GM23338 (cell line): ENCODE measurements at regions not wholly inside any gene's neighbourhood (a gene's known extent, or its start where the extent isn't known, plus 50 kb on each side); places are given as distances from the start of the nearest gene placed in this dataset.

Experiments used
- CREB1 ChIP-seq: fragments of 250-450 bp; sonication (Bioruptor Pico); IDR thresholded peaks from 2 replicates; pipeline ENCODE4 v1.5.0; 2020; ENCODE audit warnings: low read depth, mild to moderate bottlenecking, moderate library complexity
- CTCF ChIP-seq, 2 experiments: fragments of 200-600 bp in 1 of 2; sonication (generic) in 1 of 2; conservative IDR thresholded peaks; 2 replicates each; pipeline versions ENCODE4 v1.5.1 to v1.6.1; 2016 to 2017; ENCODE audit warnings: antibody characterized with exemption in 2 of 2, low read depth in 2 of 2, mild to moderate bottlenecking in 2 of 2, moderate library complexity in 1 of 2
- ETS1 ChIP-seq: IDR thresholded peaks from 2 replicates; pipeline ENCODE4 v1.6.1; 2016; ENCODE audit warnings: antibody characterized with exemption
- EZH2 ChIP-seq: fragments of 200-600 bp; sonication (generic); IDR thresholded peaks from one replicate; pipeline ENCODE4 v1.8.0; 2017; ENCODE audit warnings: antibody characterized with exemption, mild to moderate bottlenecking, low read depth; ENCODE audit not compliant: unreplicated experiment
- EZH2phosphoT487 ChIP-seq: fragments of 200-600 bp; sonication (generic); IDR thresholded peaks from one replicate; pipeline ENCODE4 v1.8.1; 2018; ENCODE audit warnings: antibody characterized with exemption; ENCODE audit not compliant: unreplicated experiment
- JUNB ChIP-seq: IDR thresholded peaks from one replicate; pipeline ENCODE4 v1.6.1; 2016; ENCODE audit warnings: antibody characterized with exemption; ENCODE audit not compliant: unreplicated experiment
- NANOG ChIP-seq: IDR thresholded peaks from 2 replicates; pipeline ENCODE4 v1.6.1; 2016; ENCODE audit warnings: antibody characterized with exemption, borderline replicate concordance
- POLR2AphosphoS5 ChIP-seq: IDR thresholded peaks from 2 replicates; pipeline ENCODE4 v1.6.1; 2016; ENCODE audit warnings: antibody characterized with exemption, low read depth
- ZNF114 ChIP-seq: fragments of 250-450 bp; sonication (Bioruptor Pico); IDR thresholded peaks from 2 replicates; pipeline ENCODE4 v1.5.0; 2020; ENCODE audit warnings: mild to moderate bottlenecking, moderate library complexity
- TF ChIP-seq, protein P1 (sequence below): IDR thresholded peaks from one replicate; pipeline ENCODE4 v1.6.1; 2018; ENCODE audit warnings: antibody characterized with exemption; ENCODE audit not compliant: unreplicated experiment
- TF ChIP-seq, protein P2 (sequence below): fragments of 250-450 bp; sonication (Bioruptor Pico); IDR thresholded peaks from 2 replicates; pipeline ENCODE4 v1.5.0; 2020; ENCODE audit warnings: mild to moderate bottlenecking, moderate library complexity

- TF ChIP-seq CTCF (conservative IDR thresholded peaks at IDR 0.05; ENCODE audit: low read depth in 2 of 2) = no peak
- no peak for TF ChIP-seq NANOG
- TF ChIP-seq EZH2 = no peak
- no peak for TF ChIP-seq CREB1 (CRISPR knock-in tag)
- no peak for TF ChIP-seq EZH2phosphoT487
- no peak for TF ChIP-seq JUNB
- no peak for TF ChIP-seq ZNF114
- no peak for TF ChIP-seq POLR2AphosphoS5
- TF ChIP-seq, protein P1, sequence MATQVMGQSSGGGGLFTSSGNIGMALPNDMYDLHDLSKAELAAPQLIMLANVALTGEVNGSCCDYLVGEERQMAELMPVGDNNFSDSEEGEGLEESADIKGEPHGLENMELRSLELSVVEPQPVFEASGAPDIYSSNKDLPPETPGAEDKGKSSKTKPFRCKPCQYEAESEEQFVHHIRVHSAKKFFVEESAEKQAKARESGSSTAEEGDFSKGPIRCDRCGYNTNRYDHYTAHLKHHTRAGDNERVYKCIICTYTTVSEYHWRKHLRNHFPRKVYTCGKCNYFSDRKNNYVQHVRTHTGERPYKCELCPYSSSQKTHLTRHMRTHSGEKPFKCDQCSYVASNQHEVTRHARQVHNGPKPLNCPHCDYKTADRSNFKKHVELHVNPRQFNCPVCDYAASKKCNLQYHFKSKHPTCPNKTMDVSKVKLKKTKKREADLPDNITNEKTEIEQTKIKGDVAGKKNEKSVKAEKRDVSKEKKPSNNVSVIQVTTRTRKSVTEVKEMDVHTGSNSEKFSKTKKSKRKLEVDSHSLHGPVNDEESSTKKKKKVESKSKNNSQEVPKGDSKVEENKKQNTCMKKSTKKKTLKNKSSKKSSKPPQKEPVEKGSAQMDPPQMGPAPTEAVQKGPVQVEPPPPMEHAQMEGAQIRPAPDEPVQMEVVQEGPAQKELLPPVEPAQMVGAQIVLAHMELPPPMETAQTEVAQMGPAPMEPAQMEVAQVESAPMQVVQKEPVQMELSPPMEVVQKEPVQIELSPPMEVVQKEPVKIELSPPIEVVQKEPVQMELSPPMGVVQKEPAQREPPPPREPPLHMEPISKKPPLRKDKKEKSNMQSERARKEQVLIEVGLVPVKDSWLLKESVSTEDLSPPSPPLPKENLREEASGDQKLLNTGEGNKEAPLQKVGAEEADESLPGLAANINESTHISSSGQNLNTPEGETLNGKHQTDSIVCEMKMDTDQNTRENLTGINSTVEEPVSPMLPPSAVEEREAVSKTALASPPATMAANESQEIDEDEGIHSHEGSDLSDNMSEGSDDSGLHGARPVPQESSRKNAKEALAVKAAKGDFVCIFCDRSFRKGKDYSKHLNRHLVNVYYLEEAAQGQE = no peak
- no peak for TF ChIP-seq ETS1
- TF ChIP-seq, protein P2, sequence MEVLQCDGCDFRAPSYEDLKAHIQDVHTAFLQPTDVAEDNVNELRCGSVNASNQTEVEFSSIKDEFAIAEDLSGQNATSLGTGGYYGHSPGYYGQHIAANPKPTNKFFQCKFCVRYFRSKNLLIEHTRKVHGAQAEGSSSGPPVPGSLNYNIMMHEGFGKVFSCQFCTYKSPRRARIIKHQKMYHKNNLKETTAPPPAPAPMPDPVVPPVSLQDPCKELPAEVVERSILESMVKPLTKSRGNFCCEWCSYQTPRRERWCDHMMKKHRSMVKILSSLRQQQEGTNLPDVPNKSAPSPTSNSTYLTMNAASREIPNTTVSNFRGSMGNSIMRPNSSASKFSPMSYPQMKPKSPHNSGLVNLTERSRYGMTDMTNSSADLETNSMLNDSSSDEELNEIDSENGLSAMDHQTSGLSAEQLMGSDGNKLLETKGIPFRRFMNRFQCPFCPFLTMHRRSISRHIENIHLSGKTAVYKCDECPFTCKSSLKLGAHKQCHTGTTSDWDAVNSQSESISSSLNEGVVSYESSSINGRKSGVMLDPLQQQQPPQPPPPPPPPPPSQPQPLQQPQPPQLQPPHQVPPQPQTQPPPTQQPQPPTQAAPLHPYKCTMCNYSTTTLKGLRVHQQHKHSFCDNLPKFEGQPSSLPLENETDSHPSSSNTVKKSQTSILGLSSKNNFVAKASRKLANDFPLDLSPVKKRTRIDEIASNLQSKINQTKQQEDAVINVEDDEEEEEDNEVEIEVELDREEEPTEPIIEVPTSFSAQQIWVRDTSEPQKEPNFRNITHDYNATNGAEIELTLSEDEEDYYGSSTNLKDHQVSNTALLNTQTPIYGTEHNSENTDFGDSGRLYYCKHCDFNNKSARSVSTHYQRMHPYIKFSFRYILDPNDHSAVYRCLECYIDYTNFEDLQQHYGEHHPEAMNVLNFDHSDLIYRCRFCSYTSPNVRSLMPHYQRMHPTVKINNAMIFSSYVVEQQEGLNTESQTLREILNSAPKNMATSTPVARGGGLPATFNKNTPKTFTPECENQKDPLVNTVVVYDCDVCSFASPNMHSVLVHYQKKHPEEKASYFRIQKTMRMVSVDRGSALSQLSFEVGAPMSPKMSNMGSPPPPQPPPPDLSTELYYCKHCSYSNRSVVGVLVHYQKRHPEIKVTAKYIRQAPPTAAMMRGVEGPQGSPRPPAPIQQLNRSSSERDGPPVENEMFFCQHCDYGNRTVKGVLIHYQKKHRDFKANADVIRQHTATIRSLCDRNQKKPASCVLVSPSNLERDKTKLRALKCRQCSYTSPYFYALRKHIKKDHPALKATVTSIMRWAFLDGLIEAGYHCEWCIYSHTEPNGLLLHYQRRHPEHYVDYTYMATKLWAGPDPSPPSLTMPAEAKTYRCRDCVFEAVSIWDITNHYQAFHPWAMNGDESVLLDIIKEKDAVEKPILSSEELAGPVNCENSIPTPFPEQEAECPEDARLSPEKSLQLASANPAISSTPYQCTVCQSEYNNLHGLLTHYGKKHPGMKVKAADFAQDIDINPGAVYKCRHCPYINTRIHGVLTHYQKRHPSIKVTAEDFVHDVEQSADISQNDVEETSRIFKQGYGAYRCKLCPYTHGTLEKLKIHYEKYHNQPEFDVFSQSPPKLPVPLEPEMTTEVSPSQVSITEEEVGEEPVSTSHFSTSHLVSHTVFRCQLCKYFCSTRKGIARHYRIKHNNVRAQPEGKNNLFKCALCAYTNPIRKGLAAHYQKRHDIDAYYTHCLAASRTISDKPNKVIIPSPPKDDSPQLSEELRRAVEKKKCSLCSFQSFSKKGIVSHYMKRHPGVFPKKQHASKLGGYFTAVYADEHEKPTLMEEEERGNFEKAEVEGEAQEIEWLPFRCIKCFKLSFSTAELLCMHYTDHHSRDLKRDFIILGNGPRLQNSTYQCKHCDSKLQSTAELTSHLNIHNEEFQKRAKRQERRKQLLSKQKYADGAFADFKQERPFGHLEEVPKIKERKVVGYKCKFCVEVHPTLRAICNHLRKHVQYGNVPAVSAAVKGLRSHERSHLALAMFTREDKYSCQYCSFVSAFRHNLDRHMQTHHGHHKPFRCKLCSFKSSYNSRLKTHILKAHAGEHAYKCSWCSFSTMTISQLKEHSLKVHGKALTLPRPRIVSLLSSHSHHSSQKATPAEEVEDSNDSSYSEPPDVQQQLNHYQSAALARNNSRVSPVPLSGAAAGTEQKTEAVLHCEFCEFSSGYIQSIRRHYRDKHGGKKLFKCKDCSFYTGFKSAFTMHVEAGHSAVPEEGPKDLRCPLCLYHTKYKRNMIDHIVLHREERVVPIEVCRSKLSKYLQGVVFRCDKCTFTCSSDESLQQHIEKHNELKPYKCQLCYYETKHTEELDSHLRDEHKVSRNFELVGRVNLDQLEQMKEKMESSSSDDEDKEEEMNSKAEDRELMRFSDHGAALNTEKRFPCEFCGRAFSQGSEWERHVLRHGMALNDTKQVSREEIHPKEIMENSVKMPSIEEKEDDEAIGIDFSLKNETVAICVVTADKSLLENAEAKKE (CRISPR knock-in tag) = no peak
These were observed 119.0 kb downstream of the RTL3 start for GRCh38 chrX:78540171-78540570.
